ENCODE measurements at regions not wholly inside any gene's neighbourhood (a gene's known extent, or its start where the extent isn't known, plus 50 kb on each side); places are given as distances from the start of the nearest gene placed in this dataset.

GRCh38 chr1:51025374-51025773, 55.3 kb downstream of the CDKN2C start:
- Histone ChIP-seq H3K36me3 (ENCODE audit: control insufficient read depth, insufficient read depth, low read length) (no peaks in the 10 kb centered on the region), H3K4me3 (ENCODE audit: low read depth, low read length) (no peak overlapping the region), H3K27me3 (ENCODE audit: control insufficient read depth, insufficient read depth, low read length) (no peaks in the 10 kb centered on the region)
- DNase-seq (ENCODE audit: low read depth), result no peak
- ChIA-PET CTCF (interaction anchor here (1.0 kb wide), 1 partner anchor 9 kb away, joined by 3 read pairs; no protein-coding TSS in a partner anchor), POLR2A (no interaction called here)
- no peak for TF ChIP-seq CTCF (IDR thresholded peaks at IDR 0.05; ENCODE audit: insufficient read depth, low read depth, low read length)

GRCh38 chr1:51032936-51033335, 62.9 kb downstream of the CDKN2C start:
- DNase-seq (ENCODE audit: low read depth), result no peak
- no peak for TF ChIP-seq CTCF (IDR thresholded peaks at IDR 0.05; ENCODE audit: insufficient read depth, low read depth, low read length)
- H3K36me3 ChIP-seq (ENCODE audit: control insufficient read depth, insufficient read depth, low read length), result no peaks in the 10 kb centered on the region
- no peak overlapping the region for H3K4me3 ChIP-seq (ENCODE audit: low read depth, low read length)
- H3K27me3 ChIP-seq (ENCODE audit: control insufficient read depth, insufficient read depth, low read length), result no peaks in the 10 kb centered on the region
- ChIA-PET POLR2A (no interaction called here), CTCF (interaction anchor here (1.0 to 1.1 kb wide), 2 partner anchors 11 to 258 kb away, joined by 4 read pairs; no protein-coding TSS in a partner anchor)

- Histone ChIP-seq H3K27me3 (ENCODE audit: control insufficient read depth, insufficient read depth, low read length) (no peaks in the 10 kb centered on the region), H3K4me3 (ENCODE audit: low read depth, low read length) (no peak overlapping the region), H3K36me3 (ENCODE audit: control insufficient read depth, insufficient read depth, low read length) (no peaks in the 10 kb centered on the region)
- ChIA-PET POLR2A (no interaction called here), CTCF (interaction anchor here (0.5 to 1.6 kb wide), 4 partner anchors 9 to 300 kb away, joined by 3 to 5 read pairs (median 4); no protein-coding TSS in a partner anchor)
- no peak for DNase-seq (ENCODE audit: low read depth)
- TF ChIP-seq CTCF (IDR thresholded peaks at IDR 0.05; ENCODE audit: insufficient read depth, low read depth, low read length), result no peak
These were observed 57.8 kb upstream of the C1orf185 start for GRCh38 chr1:51044199-51044598.

GRCh38 chr1:51044834-51045233, 57.2 kb upstream of the C1orf185 start:
- no peak for TF ChIP-seq CTCF (IDR thresholded peaks at IDR 0.05; ENCODE audit: insufficient read depth, low read depth, low read length)
- no peaks in the 10 kb centered on the region for H3K36me3 ChIP-seq (ENCODE audit: control insufficient read depth, insufficient read depth, low read length)
- H3K27me3 ChIP-seq (ENCODE audit: control insufficient read depth, insufficient read depth, low read length), result no peaks in the 10 kb centered on the region
- DNase-seq (ENCODE audit: low read depth), result no peak
- H3K4me3 ChIP-seq (ENCODE audit: low read depth, low read length), result no peak overlapping the region
- ChIA-PET CTCF (interaction anchor here (0.8 to 1.6 kb wide), 3 partner anchors 10 to 115 kb away, joined by 3 to 5 read pairs (median 4); no protein-coding TSS in a partner anchor), POLR2A (no interaction called here)

- TF ChIP-seq CTCF (IDR thresholded peaks at IDR 0.05; ENCODE audit: insufficient read depth, low read depth, low read length), result no peak
- CTCF ChIA-PET, result no interaction called here
- Histone ChIP-seq H3K36me3 (ENCODE audit: control insufficient read depth, insufficient read depth, low read length) (no peaks in the 10 kb centered on the region), H3K4me3 (ENCODE audit: low read depth, low read length) (no peak overlapping the region), H3K27me3 (ENCODE audit: control insufficient read depth, insufficient read depth, low read length) (no peaks in the 10 kb centered on the region)
- no peak for DNase-seq (ENCODE audit: low read depth)
- POLR2A ChIA-PET, result no interaction called here
These were observed 54.0 kb upstream of the C1orf185 start for GRCh38 chr1:51048021-51048420.
